COLO668 (cell line): ENCODE measurements at regions not wholly inside any gene's neighbourhood (a gene's known extent, or its start where the extent isn't known, plus 50 kb on each side); places are given as distances from the start of the nearest gene placed in this dataset.
A peak's percentile ranks its signal among the peaks of the same experiment; 100 is the strongest.
"Not testable (repeated sequence)": the region's sequence is repeated elsewhere in the genome, so short reads cannot be mapped to it uniquely, and the experiment has no call there.

Experiments used
- DNase-seq: peaks from one replicate; lab custom pipeline; 2025; ENCODE audit not compliant: unreplicated experiment; lab: John Stamatoyannopoulos, UW

DNA sequence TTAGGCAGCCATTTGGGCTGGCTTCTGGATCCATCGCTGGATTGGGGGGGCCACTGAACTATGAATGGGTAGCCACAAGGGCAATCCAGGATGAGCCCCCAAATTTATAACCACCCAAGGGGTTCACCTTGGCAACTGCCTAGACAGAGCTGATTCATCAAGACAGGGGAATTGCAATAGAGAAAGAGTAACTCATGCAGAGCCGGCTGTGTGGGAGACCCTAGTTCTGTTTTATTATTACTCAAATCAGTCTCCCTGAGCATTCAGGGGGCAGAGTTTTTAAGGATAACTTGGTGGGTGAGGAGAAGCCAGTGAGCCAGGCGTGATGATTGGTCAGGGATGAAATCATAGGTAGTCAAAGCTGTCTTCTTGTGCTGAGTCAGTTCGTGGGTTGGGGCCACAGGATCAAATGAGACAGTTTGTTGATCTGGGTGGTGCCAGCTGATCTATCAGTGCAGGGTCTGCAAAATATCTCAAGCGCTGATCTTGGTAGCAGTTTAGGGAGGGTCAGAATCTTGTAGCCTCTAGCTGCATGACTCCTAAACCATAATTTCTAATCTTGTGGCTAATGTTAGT lies 57.9 kb downstream of the DNAJB9 start:
- no peak for DNase-seq

DNA sequence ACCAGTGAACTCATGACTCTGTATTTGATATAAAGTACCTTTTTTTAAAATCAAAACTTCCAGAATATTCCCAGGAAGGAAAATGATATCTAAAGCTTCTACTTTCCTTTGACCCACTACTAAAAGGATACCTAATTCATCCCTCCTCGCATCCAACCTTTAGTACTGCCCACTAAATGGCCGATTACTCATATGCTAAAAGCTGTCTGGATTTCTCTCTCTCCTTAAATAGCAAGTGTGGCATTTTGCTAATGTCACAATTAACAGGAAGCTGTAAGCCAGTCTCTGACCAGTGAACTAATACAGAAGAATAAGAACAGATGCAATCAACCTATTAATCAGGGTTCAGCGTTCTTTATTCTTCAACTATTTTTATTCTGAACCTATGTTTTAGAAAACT lies 59.0 kb downstream of the DNAJB9 start:
- DNase-seq = no peak

DNA sequence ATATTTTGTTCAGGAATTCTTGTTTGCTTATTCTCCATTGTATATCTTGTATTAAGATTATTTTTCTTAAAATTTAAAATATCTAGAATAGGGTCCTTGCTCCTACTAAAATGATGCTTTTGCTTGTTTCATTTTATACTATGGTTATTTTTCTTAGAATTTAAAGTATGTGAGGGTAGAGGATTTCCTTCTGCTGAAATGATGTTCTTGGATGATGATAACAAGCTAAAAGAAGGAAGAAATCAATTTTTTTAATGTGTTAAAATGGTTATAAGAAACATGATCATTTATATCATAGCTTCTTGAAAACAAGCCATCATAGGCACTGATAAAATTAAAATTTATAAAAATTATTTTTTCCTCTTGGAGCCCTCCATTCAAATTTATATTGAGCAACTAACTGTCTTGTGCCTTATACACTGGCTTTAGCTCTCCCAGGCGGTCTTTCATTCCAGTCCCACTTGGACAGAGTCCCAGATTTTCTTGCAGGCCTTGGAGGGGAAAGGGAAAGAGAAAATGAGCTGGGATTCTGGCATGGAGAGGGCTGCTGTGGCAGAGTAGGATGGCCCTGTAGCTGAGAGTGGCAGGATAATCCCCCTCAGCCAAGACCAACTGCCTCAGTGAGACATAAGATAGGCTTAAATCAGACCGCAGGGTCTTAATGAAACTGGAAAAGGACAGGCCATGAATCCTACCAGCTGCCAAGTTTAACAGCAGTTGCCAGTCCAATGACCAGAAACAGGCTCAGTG lies 60.2 kb downstream of the DNAJB9 start:
- DNase-seq = no peak

DNA sequence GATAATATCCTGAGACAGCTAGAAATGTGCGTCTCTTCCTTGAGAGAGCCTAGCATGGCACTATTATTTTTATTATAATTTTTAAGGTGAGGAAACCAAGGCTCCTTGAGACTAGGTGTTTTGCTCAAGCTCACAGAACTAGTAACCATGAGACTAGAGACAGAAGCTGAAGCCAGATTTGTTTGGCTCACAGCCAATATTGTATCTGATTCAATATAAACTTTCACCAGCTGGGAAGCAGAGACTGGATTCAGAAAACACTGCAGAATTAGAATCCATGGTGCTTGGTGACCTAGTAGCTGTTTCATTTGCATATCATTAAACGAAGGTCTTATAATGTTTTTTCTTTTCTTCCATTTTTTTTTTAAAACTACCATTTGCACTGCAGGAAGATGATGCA lies 64.4 kb downstream of the DNAJB9 start:
- no peak for DNase-seq

DNA sequence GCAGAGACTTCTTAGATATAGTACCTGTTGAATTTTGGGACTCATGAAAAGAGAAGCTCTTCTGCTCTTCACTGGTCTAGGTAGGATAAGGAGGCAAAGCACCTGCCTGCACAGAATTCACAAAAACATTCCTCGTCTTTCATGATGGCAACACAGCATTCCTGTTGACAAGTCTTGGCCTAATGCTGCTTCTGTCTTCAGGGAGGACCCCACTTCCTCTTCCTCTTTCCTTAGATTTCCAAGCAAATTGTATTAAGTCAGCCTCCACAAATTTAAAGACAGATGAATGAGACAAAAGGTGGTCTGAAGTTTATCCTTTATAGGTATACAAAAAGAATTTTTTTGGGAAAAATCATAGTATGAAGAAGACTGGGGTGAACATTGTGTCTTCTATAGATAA lies 64.9 kb downstream of the DNAJB9 start:
- no peak for DNase-seq

DNA sequence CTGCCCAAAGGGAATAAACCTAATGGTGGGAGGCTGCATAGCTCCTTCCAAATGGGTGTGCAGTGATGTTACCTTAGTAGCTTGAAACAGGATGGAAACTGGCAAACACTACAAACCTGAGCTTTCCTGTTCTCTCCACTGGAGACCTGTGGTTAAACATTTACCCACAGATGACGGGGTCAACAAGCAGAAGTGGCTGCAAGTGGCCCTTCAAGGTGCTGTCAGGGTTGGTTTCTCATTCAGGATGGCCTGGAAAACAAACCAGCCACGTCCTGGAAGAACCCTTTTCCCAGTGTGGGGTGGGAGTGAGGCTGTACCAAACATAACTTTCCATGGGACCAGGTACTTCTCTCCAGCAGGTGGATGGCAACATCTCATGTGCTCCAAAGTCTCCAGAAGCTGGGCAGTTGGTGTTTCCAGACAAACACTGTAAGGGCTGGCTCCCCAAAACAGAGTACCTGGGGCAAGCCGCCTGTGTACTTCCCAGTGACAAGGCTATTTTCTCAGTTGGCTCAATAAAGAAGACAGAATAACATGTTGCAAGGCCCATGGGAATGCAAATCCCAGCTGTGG lies 67.5 kb downstream of the DNAJB9 start:
- DNase-seq = peak; percentile 63

DNA sequence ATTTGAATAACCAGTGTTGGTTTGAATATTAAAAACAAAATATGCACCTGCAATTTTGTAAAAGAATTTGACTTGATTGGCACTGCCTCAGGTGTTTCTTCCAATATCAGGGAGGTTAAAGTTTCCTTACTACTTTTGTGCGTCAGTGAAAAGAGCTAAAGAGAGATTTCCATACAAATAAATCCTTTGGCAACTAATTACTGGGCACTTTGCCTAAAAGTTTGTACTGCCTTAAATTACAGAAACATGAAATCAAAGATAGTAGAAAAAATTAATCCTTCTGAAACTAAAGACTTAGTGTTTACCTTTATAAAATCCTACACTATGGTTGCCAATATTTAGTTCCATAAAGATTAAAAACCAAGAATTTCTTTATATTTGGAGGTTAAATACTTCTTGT lies 72.5 kb downstream of the DNAJB9 start:
- DNase-seq = no peak

DNA sequence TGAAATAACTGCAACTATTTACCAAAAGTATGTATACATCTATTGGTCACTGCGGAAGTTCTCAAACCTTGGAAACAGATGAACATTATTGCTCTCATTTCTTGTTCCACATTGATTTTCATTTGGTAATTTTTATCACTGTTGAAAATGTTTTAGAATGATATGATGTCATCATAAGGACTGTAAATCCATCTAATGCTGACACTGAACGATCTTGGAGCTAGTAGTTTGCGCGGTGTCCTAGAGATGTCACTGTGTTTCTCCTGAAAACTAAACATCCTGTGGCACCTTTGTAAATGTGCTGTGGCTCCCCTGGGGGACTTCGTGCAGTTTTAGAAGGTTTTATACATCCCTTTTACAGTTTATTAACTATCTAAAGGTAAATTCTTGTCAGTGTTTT lies 73.5 kb downstream of the DNAJB9 start:
- no peak for DNase-seq

DNA sequence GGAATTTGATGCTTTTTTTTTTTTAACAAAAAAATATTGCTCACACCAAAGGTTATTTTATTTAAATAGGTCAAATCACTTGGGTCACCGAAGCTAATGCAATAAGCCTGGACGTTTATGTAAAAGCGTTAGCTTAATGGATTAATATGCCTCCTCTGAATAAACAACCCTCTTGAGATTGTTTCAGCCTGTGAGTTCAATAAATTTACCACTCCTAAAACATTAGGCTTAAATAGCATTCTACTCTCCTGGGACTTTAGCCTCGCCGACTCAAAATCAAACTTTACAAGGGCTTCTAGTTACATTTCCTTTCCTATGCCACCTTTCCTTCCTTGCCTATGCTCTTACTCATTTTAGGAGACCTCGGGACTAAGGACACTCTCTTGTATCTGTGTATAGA lies 79.3 kb downstream of the DNAJB9 start:
- no peak for DNase-seq

DNA sequence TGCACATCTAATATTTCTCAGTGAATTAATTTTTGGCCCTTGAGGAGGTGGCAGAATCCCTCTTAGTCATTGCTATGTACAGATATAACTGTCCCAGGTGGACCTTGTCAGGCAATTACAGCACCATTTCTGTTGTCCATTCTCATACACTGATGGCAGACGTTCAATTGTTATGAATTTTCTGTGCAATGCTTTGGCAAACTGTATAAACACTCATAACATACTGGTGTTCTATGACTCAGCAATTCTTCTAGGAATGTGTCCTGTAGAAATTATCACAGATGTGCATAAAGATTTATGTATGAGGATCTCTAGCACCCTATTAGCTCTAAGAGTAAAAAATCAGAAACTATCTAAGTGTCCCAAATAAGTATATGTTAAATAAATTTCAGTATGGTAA lies 80.8 kb downstream of the DNAJB9 start:
- no peak for DNase-seq

DNA sequence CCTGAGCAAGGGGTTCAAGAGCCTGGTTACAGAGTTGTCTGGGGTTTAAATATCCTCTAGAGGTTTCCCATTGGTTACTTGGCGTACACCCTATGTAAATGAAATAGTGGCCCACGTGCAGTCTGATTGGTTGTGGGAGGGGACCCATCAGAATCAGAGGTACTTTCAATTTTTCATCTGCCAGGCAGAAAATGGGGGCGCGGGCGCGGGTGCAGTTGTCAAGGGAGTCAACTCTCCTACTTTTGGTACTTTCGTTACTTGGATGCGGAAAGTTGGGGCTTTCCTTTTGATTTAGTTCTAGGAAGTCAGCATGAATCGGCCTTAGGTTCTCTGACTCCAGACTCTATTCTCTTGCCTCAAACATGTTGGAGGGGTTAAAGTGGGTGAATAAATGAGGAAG lies 83.2 kb downstream of the DNAJB9 start:
- no peak for DNase-seq

DNA sequence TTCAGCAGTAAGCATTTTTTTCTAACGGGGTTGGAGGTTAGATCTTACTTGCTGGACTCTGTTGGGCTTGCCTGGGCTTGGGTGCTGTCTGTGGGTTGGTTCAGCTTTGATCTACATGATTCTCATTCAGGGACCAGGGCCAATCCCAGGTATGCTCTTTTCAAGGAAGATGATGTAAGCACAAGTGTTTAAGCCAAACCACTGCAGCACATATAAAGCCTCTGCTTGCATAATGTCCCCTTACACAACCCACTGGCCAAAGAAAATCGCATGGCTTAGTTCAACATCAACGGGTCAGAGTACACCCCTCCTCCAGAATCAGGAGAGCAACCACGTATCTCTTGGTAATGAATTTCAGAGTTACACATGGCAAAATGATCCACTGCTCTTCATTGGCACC lies 83.9 kb downstream of the DNAJB9 start:
- no peak for DNase-seq

DNA sequence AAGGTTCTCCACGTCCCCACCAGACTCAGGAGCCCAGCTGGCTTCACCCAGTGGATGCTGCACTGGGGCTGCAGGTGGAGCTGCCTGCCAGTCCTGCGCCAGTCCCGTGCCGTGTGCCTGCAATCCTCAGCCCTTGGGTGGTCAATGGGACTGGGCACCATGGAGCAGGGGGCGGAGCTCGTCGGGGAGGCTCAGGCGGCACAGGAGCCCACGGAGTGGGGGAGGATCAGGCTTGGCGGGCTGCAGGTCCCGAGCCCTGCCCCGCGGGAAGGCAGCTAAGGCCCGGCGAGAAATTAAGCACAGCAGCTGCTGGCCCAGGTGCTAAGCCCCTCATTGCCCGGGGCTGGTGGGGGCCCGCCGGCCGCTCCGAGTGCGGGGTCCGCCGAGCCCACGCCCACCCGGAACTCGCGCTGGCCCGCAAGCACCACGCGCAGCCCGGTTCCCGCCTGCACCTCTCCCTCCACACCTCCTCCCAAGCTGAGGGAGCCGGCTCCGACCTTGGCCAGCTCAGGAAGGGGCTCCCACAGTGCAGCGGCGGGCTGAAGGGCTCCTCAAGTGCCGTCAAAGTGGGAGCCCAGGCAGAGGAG lies 87.6 kb downstream of the DNAJB9 start:
- DNase-seq = not testable (repeated sequence)

DNA sequence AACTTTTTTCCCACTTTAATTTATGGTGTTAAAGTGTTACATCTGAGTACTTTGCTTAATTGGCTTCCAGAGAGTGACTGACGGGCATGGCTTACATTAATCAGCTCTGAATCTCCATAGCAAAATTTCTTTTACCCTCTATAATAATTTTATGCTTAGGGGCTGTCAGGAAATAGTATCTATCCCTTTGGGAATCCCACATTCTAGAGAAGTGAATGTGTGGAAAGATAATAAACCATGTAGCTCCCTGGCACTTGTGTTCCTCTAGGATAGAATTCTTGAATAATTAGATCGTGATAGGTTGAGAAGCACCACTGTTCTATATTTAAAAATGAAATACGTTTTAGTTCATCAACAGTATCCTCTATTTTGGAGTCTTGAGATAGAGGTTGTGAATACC lies 89.6 kb downstream of the DNAJB9 start:
- no peak for DNase-seq

DNA sequence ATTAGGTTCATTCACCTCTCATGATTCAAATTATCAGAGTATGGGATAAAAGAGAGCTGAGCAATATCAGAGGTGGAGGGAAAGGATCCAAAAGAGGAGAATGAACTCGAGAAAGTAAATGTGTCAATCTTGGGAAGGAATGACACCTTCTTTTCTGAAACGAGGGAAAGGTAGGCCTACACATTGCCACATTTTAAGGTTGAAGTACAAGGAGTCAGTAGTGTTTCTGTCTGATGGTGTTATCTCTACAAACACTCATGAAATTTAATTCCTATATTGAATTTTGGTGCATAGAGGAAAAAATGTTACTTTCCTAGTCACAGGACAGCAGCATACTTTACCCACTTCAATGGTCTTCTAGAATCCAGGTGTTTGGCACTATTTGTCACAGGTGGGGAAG lies 90.2 kb downstream of the DNAJB9 start:
- DNase-seq = no peak

DNA sequence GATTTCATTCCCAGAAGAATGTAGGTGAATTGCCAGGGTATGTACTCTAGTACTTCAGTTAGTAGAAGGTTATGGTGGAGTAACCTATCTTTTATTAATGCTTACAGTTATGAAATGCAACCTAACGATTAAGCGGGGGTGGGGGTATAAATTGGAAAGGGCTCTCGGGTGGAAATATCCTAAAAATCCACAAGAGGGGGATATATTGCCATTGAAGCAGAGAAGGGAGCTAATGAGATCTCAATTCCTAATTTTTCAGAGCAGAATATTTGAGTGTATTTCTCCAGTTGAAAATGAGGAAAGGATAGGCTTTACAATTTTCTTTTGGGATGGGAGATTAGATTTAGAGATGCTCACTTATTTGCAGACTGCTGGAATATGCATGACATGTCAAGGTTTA lies 90.8 kb downstream of the DNAJB9 start:
- DNase-seq = no peak

DNA sequence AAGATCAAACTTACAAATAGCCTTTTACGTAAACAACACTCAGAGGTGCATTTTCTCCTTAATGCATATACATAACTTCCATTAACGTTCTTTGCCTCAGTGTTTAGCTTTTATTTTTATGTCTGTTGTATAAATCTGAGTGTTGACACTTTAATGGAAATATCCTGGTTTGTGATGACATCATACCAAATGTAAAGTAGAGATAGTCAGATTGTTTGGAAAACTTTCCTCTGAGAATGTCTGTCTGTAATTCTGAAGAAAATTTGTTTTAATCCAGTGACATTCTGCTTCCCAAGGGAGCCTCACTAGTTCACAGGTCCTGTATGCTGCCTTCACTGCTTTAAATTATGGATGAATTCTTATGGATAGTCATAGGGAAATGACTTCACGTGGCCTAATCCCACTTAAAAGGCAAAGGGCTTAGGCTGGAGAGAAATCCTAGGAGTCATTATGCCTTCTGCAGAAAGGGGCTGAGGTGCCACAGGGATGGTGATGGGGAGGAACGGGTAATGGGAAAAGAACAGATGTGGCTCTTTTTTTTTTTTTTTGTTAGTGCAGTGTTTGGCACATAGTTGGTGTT lies 93.2 kb downstream of the DNAJB9 start:
- DNase-seq = no peak

DNA sequence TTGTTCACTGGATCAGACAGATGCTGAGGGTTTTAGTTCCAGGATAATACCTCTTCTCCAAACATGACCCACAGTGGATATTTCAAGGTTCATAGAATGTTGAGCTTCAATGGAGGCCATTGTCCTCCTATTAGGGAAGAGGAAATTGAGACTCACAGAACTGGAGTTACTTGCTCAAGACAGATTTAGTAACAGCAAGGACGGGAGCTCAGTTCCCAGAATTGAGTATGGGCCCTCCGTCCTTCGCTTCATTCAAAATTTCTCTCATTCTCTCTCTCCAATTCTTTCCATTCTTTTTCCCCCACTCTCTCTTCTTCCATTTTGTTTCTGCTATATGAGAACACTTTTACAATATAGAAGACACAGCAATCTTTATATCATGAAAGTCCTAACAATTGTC lies 94.0 kb downstream of the DNAJB9 start:
- no peak for DNase-seq

DNA sequence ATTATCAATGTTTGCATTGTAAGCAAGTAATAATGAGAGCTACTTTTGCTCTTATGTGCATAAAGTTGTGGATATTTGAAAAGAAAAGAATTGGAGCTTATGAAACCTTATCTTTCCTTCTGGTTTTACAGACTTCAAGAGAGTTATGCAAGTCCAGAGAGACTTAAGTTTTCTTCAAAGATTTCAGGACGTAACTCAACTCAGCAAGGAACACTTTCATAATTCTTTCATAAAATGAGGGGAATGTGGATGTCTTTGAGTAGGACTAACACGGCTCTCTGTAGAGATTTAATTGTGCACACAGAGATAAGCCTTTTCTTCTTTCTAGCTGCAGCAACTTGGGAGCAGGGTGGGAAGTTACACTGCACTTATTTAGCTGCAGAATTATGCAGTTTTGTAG lies 97.5 kb downstream of the DNAJB9 start:
- DNase-seq = no peak

DNA sequence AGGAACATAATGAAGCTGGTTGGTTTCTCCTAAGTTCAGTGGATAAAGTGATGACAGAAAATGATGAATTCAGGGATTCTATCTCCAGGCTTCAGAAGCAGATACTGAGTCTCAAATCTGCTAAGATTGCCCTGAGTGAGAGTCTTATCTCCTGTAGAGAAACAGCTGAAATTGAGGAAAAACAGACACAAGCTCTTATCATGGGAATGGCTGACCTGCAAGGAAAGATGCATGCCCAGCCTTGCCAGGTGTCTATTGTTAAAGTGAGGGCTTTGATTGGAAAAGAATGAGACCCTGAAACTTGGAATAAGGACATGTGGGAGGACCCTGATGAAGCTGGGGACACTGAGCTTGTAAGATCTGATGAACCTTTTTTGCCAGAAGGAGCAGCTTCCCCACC lies 100.3 kb downstream of the DNAJB9 start:
- no peak for DNase-seq

DNA sequence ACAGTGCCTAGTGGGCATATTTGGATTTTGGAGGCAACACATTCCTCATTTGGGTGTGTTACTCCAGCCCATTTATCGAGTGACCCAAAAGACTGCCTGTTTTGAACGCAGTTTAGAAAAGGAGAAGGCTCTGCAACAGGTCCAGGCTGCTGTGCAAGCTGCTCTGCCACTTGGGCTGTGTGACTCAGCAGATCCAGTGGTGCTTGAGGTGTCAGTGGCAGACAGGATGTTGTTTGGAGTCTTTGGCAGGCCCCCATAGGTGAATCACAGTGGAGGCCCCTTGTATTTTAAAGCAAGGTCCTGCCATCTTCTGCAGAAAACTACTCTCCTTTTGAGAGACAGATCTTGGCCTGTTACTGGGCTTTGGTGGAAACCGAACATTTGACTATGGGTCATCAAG lies 104.0 kb downstream of the DNAJB9 start:
- DNase-seq = not testable (repeated sequence)

DNA sequence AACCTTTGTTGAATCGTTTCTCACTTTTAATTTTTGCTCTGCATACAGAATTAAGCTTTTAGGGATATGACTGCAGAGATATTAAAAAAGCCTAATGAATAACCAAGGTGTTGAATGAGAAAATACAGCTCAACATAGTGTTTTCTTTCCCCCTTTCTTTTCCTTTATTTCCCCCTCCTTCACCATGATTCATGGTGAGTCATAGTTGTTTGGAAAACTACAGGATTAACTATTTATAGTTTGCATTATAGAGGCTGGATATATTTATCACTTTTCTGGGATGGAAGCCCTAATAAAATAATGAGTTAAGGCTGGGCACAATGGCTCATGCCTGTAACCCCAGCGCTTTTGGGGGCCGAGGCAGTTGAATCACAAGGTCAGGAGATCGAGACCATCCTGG lies 115.0 kb downstream of the DNAJB9 start:
- no peak for DNase-seq
